Loucy (cell line): ENCODE measurements at regions not wholly inside any gene's neighbourhood (a gene's known extent, or its start where the extent isn't known, plus 50 kb on each side); places are given as distances from the start of the nearest gene placed in this dataset.

Experiments used
- EZH2phosphoT487 ChIP-seq: fragments of 200-600 bp; IDR thresholded peaks from 2 replicates; pipeline ENCODE4 v1.6.1; 2018; ENCODE audit warnings: antibody characterized with exemption, mild to moderate bottlenecking, moderate library complexity, borderline replicate concordance
- TF ChIP-seq, protein P1 (sequence below): fragments of 200-600 bp; sonication (generic); conservative IDR thresholded peaks from 2 replicates; pipeline ENCODE4 v1.5.1; 2014; ENCODE audit warnings: mild to moderate bottlenecking, antibody characterized with exemption, low read length

DNA sequence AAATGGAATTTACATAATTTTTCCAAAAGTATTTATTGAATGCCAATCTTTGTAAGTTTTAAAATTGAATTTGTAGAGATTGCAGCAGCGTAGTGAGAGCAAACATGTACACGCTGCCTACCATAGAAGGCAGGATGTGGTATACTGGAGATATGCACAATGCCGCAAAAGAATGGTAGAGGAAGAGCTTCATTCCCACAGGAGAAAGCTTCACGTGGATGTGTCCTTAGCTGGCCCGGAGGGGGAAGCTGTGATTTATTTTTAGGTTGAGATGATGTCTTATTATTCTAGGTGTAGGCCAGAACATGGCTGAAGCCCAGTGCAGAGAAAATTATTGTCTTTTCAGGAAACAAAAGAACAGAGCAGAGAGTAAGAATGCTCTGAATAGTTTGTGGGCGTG, 743.3 kb upstream of the BCHE start:
- TF ChIP-seq, protein P1, sequence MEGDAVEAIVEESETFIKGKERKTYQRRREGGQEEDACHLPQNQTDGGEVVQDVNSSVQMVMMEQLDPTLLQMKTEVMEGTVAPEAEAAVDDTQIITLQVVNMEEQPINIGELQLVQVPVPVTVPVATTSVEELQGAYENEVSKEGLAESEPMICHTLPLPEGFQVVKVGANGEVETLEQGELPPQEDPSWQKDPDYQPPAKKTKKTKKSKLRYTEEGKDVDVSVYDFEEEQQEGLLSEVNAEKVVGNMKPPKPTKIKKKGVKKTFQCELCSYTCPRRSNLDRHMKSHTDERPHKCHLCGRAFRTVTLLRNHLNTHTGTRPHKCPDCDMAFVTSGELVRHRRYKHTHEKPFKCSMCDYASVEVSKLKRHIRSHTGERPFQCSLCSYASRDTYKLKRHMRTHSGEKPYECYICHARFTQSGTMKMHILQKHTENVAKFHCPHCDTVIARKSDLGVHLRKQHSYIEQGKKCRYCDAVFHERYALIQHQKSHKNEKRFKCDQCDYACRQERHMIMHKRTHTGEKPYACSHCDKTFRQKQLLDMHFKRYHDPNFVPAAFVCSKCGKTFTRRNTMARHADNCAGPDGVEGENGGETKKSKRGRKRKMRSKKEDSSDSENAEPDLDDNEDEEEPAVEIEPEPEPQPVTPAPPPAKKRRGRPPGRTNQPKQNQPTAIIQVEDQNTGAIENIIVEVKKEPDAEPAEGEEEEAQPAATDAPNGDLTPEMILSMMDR: no peak
- no peak for TF ChIP-seq EZH2phosphoT487
